ENCODE measurements at regions not wholly inside any gene's neighbourhood (a gene's known extent, or its start where the extent isn't known, plus 50 kb on each side); places are given as distances from the start of the nearest gene placed in this dataset.
A peak's percentile ranks its signal among the peaks of the same experiment; 100 is the strongest.

DNA sequence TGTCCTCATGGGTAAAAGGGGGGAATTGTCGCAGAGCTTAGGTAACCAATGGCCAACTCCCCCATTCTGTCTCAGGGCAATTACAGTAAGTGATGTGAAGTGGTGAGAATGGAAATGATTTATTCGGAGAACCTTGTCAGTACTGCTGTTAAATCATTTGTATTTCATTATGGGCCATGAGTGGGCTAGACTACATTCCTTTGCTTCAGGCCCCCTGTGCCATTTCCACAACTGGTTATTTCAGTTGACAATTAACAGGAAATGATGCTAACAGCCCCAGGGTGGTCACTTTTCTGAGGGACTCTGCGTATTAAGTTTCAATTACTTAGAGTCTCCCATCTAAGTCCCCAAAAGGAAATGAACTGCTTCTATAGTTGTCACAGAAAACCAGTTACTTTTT lies 653.7 kb downstream of the CCDC171 start:
- Histone ChIP-seq H3K4me1 (ENCODE audit: insufficient read depth) (peaks cover 17% of the 10 kb centered on the region), H3K9me2 (replicated peaks; ENCODE audit: insufficient read depth) (no peaks in the 10 kb centered on the region), H4K20me1 (ENCODE audit: insufficient read depth, poor library complexity, severe bottlenecking) (no peaks in the 10 kb centered on the region), H3K79me2 (no peaks in the 10 kb centered on the region), H3K36me3 (replicated peaks; ENCODE audit: insufficient read depth, low read depth) (no peaks in the 10 kb centered on the region), H2AFZ (no peak overlapping the region), H3K27ac (no peak overlapping the region), H3K9me3 (ENCODE audit: low read depth) (no peaks in the 10 kb centered on the region), H3K4me3 (no peak overlapping the region), H3K4me2 (no peak overlapping the region), H3K27me3 (no peaks in the 10 kb centered on the region)
- TF ChIP-seq EZH2 (IDR thresholded peaks at IDR 0.05; ENCODE audit: borderline replicate concordance) (no peak), EZH2phosphoT487 (IDR thresholded peaks at IDR 0.05; ENCODE audit: low read depth, severe bottlenecking, unreplicated experiment) (no peak), CTCF (IDR thresholded peaks at IDR 0.05; ENCODE audit: poor library complexity) (no peak)
- DNase-seq (ENCODE audit: low spot score) = no peak
- 86% methylated on average over 3 of the region's 3 CpGs for WGBS (ENCODE audit: low lambda C conversion rate, missing lambda C conversion rate)

DNA sequence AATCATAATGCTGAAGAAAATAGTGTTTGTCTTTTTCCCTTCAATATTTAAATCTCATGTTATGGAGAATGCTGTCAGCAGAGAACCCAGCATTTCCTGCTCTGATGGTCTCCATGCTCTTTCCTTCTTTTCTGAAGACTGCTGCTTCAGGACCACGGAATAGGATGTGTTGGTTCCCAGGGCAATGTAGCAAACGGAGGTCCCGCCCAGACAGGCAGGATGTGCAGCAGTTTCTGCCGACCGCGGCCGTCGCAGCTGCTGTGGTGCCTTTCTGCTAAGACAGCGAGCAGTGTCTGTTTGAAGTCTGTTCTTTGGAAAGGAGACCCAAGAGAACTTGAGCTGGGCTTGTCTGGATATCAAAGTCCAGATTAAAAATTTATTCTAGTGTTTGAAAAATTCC lies 654.3 kb downstream of the CCDC171 start:
- H2AFZ ChIP-seq = peak overlapping the region; percentile 51
- H3K27me3 ChIP-seq = no peaks in the 10 kb centered on the region
- H4K20me1 ChIP-seq (ENCODE audit: insufficient read depth, poor library complexity, severe bottlenecking) = no peaks in the 10 kb centered on the region
- DNase-seq (ENCODE audit: low spot score) = peak; percentile 50
- no peaks in the 10 kb centered on the region for H3K9me2 ChIP-seq (replicated peaks; ENCODE audit: insufficient read depth)
- no peaks in the 10 kb centered on the region for H3K79me2 ChIP-seq
- peaks cover 17% of the 10 kb centered on the region for H3K4me1 ChIP-seq (ENCODE audit: insufficient read depth)
- 41% methylated on average over 9 of the region's 9 CpGs for WGBS (ENCODE audit: low lambda C conversion rate, missing lambda C conversion rate)
- H3K36me3 ChIP-seq (replicated peaks; ENCODE audit: insufficient read depth, low read depth) = no peaks in the 10 kb centered on the region
- peak overlapping the region; percentile 60 for H3K4me2 ChIP-seq
- no peaks in the 10 kb centered on the region for H3K9me3 ChIP-seq (ENCODE audit: low read depth)
- H3K27ac ChIP-seq = peak overlapping the region; percentile 48
- no peak overlapping the region for H3K4me3 ChIP-seq
- TF ChIP-seq EZH2 (IDR thresholded peaks at IDR 0.05; ENCODE audit: borderline replicate concordance) (no peak), EZH2phosphoT487 (IDR thresholded peaks at IDR 0.05; ENCODE audit: low read depth, severe bottlenecking, unreplicated experiment) (no peak), CTCF (IDR thresholded peaks at IDR 0.05; ENCODE audit: poor library complexity) (no peak)

DNA sequence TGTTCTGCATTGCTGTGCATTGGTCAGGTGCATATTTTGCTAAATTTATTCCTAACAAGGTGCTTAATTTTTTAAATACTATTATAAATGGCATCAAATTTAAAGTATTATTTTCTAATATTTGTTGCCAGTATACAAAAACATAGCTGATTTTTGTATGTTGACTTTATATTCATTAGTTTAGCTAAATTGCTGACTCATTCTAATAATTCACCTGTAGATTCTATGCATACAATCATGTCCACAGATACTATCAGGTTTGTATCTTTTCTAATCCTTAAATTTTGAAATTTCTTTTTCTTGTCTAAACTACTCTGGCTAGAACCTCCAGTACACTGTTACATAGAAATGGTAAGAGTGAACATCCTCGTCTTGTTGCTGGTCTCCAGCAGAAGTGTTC lies 657.6 kb downstream of the CCDC171 start:
- no peaks in the 10 kb centered on the region for H3K79me2 ChIP-seq
- no peaks in the 10 kb centered on the region for H3K36me3 ChIP-seq (replicated peaks; ENCODE audit: insufficient read depth, low read depth)
- no peak overlapping the region for H3K4me3 ChIP-seq
- peaks cover 7% of the 10 kb centered on the region for H3K4me1 ChIP-seq (ENCODE audit: insufficient read depth)
- H3K4me2 ChIP-seq = no peak overlapping the region
- no peak overlapping the region for H3K27ac ChIP-seq
- H4K20me1 ChIP-seq (ENCODE audit: insufficient read depth, poor library complexity, severe bottlenecking) = no peaks in the 10 kb centered on the region
- 85% methylated on average over 1 of the region's 1 CpG for WGBS (ENCODE audit: low lambda C conversion rate, missing lambda C conversion rate)
- TF ChIP-seq EZH2phosphoT487 (IDR thresholded peaks at IDR 0.05; ENCODE audit: low read depth, severe bottlenecking, unreplicated experiment) (no peak), CTCF (IDR thresholded peaks at IDR 0.05; ENCODE audit: poor library complexity) (no peak), EZH2 (IDR thresholded peaks at IDR 0.05; ENCODE audit: borderline replicate concordance) (no peak)
- no peak overlapping the region for H2AFZ ChIP-seq
- no peaks in the 10 kb centered on the region for H3K9me2 ChIP-seq (replicated peaks; ENCODE audit: insufficient read depth)
- no peaks in the 10 kb centered on the region for H3K27me3 ChIP-seq
- no peak for DNase-seq (ENCODE audit: low spot score)
- H3K9me3 ChIP-seq (ENCODE audit: low read depth) = no peaks in the 10 kb centered on the region

- no peaks in the 10 kb centered on the region for H3K9me3 ChIP-seq (ENCODE audit: low read depth)
- H3K27me3 ChIP-seq = no peaks in the 10 kb centered on the region
- peaks cover 5% of the 10 kb centered on the region for H3K4me1 ChIP-seq (ENCODE audit: insufficient read depth)
- H3K9me2 ChIP-seq (replicated peaks; ENCODE audit: insufficient read depth) = no peaks in the 10 kb centered on the region
- DNase-seq (ENCODE audit: low spot score) = no peak
- no peaks in the 10 kb centered on the region for H4K20me1 ChIP-seq (ENCODE audit: insufficient read depth, poor library complexity, severe bottlenecking)
- WGBS (ENCODE audit: low lambda C conversion rate, missing lambda C conversion rate) = 94% methylated on average over 3 of the region's 3 CpGs
- no peak overlapping the region for H3K27ac ChIP-seq
- no peak overlapping the region for H3K4me3 ChIP-seq
- TF ChIP-seq EZH2 (IDR thresholded peaks at IDR 0.05; ENCODE audit: borderline replicate concordance) = no peak
- TF ChIP-seq EZH2phosphoT487 (IDR thresholded peaks at IDR 0.05; ENCODE audit: low read depth, severe bottlenecking, unreplicated experiment) = no peak
- no peak for TF ChIP-seq CTCF (IDR thresholded peaks at IDR 0.05; ENCODE audit: poor library complexity)
- no peaks in the 10 kb centered on the region for H3K79me2 ChIP-seq
- no peaks in the 10 kb centered on the region for H3K36me3 ChIP-seq (replicated peaks; ENCODE audit: insufficient read depth, low read depth)
- no peak overlapping the region for H3K4me2 ChIP-seq
- no peak overlapping the region for H2AFZ ChIP-seq
Observed at GRCh38 chr9:16211946-16212345, 658.5 kb downstream of the BNC2 start.
